ENCODE measurements at regions not wholly inside any gene's neighbourhood (a gene's known extent, or its start where the extent isn't known, plus 50 kb on each side); places are given as distances from the start of the nearest gene placed in this dataset.

DNA sequence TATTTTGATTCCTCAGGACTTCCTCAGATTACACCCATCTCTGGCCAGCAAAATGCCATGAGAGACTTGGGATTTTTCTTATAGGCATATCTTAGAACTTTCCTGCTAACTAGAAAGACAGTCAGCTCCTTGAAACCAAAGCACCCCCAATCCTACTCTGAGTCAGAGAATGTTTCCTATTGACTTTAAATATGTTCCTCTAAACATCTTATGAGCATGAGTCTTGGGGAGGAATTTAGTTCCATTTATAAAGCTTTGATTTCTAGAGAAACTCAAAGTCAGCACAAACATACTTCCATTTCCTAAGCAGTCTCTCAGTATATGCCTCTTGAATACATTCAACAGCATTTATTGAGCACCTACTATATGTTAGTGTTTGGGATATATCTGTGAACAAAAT, 128.5 kb downstream of the INHBA start:
- H3K79me2 ChIP-seq (ENCODE audit: insufficient read depth, low read length) = no peaks in the 10 kb centered on the region
- Mint-ChIP-seq H3K27ac (no peak overlapping the region), H3K4me1 (no peaks in the 10 kb centered on the region), H3K9me3 (no peaks in the 10 kb centered on the region), H3K36me3 (no peaks in the 10 kb centered on the region), H3K4me3 (no peak overlapping the region), H3K27me3 (ENCODE audit: low read depth in 3 of 3) (no peaks in the 10 kb centered on the region)
- H3K36me3 ChIP-seq (replicated peaks in 1 of 2; ENCODE audit: control insufficient read depth in 1 of 2, insufficient read depth in 2 of 2, low read length in 2 of 2) = no peaks in the 10 kb centered on the region
- intact Hi-C loops (cut with micrococcal nuclease) = no loop called here
- no peaks in the 10 kb centered on the region for H3K4me1 ChIP-seq (ENCODE audit: control insufficient read depth in 1 of 2, insufficient read depth in 2 of 2, low read length in 2 of 2)
- no peak overlapping the region for H3K27ac ChIP-seq (ENCODE audit: low read depth in 1 of 2, low read length in 2 of 2)
- no peak for DNase-seq
- no peaks in the 10 kb centered on the region for H3K27me3 ChIP-seq (ENCODE audit: control insufficient read depth in 2 of 2, insufficient read depth in 2 of 2, low read length in 2 of 2)
- no peaks in the 10 kb centered on the region for H4K20me1 ChIP-seq (ENCODE audit: insufficient read depth, low read length)
- H3K4me2 ChIP-seq (replicated peaks; ENCODE audit: extremely low read depth, low read length, poor library complexity, severe bottlenecking) = no peak overlapping the region
- H2AFZ ChIP-seq (ENCODE audit: insufficient read depth, low read depth, low read length, poor library complexity, severe bottlenecking) = no peak overlapping the region
- H3K4me3 ChIP-seq (replicated peaks in 1 of 3; ENCODE audit: low read depth in 2 of 3, low read length in 3 of 3) = no peak overlapping the region
- no peaks in the 10 kb centered on the region for H3K9me3 ChIP-seq (replicated peaks in 1 of 2; ENCODE audit: control insufficient read depth in 1 of 2, insufficient read depth in 1 of 2, low read length in 2 of 2)
- no peak overlapping the region for H3K9ac ChIP-seq (ENCODE audit: insufficient read depth, low read length, poor library complexity, severe bottlenecking)
- TF ChIP-seq, protein P1, sequence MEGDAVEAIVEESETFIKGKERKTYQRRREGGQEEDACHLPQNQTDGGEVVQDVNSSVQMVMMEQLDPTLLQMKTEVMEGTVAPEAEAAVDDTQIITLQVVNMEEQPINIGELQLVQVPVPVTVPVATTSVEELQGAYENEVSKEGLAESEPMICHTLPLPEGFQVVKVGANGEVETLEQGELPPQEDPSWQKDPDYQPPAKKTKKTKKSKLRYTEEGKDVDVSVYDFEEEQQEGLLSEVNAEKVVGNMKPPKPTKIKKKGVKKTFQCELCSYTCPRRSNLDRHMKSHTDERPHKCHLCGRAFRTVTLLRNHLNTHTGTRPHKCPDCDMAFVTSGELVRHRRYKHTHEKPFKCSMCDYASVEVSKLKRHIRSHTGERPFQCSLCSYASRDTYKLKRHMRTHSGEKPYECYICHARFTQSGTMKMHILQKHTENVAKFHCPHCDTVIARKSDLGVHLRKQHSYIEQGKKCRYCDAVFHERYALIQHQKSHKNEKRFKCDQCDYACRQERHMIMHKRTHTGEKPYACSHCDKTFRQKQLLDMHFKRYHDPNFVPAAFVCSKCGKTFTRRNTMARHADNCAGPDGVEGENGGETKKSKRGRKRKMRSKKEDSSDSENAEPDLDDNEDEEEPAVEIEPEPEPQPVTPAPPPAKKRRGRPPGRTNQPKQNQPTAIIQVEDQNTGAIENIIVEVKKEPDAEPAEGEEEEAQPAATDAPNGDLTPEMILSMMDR (IDR thresholded peaks at IDR 0.05) = no peak

DNA sequence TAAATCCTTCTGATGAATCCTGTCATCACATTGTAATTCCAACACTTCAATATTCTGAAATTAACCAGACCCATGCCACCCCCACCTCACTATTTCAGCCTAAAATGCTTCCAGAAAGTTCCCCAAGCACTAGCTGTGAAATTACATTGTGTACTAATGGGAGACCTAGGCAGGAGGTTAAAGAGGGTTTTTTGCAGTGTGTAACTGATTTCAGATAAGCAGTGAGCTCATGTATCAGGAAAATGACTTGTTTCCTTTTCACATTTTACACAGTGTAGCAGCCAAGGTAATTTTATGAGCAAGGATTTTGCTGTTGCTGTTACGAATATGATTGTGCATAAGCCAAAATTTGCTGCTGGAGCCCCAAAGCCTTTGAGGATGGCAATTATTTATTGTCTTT, 129.0 kb downstream of the INHBA start:
- Mint-ChIP-seq H3K36me3 (no peaks in the 10 kb centered on the region), H3K27ac (no peak overlapping the region), H3K27me3 (ENCODE audit: low read depth in 3 of 3) (no peaks in the 10 kb centered on the region), H3K9me3 (no peaks in the 10 kb centered on the region), H3K4me1 (no peaks in the 10 kb centered on the region), H3K4me3 (no peak overlapping the region)
- Histone ChIP-seq H3K79me2 (ENCODE audit: insufficient read depth, low read length) (no peaks in the 10 kb centered on the region), H3K27me3 (ENCODE audit: control insufficient read depth in 2 of 2, insufficient read depth in 2 of 2, low read length in 2 of 2) (no peaks in the 10 kb centered on the region), H4K20me1 (ENCODE audit: insufficient read depth, low read length) (no peaks in the 10 kb centered on the region), H3K4me1 (ENCODE audit: control insufficient read depth in 1 of 2, insufficient read depth in 2 of 2, low read length in 2 of 2) (no peaks in the 10 kb centered on the region), H3K4me2 (replicated peaks; ENCODE audit: extremely low read depth, low read length, poor library complexity, severe bottlenecking) (no peak overlapping the region), H3K36me3 (replicated peaks in 1 of 2; ENCODE audit: control insufficient read depth in 1 of 2, insufficient read depth in 2 of 2, low read length in 2 of 2) (no peaks in the 10 kb centered on the region), H3K9ac (ENCODE audit: insufficient read depth, low read length, poor library complexity, severe bottlenecking) (no peak overlapping the region), H3K9me3 (replicated peaks in 1 of 2; ENCODE audit: control insufficient read depth in 1 of 2, insufficient read depth in 1 of 2, low read length in 2 of 2) (no peaks in the 10 kb centered on the region), H2AFZ (ENCODE audit: insufficient read depth, low read depth, low read length, poor library complexity, severe bottlenecking) (no peak overlapping the region), H3K27ac (ENCODE audit: low read depth in 1 of 2, low read length in 2 of 2) (no peak overlapping the region), H3K4me3 (replicated peaks in 1 of 3; ENCODE audit: low read depth in 2 of 3, low read length in 3 of 3) (no peak overlapping the region)
- no CpG with 5 or more reads among the region's 1 CpG for WGBS (ENCODE audit: insufficient coverage)
- no peak for DNase-seq
- intact Hi-C loops (cut with micrococcal nuclease) = no loop called here
- TF ChIP-seq, protein P1 (IDR thresholded peaks at IDR 0.05) = no peak

Measured in CD14-positive monocyte (primary cell).